COLO829 (cell line): ENCODE measurements at regions not wholly inside any gene's neighbourhood (a gene's known extent, or its start where the extent isn't known, plus 50 kb on each side); places are given as distances from the start of the nearest gene placed in this dataset.
A peak's percentile ranks its signal among the peaks of the same experiment; 100 is the strongest.

Experiments used
- DNase-seq: peaks from one replicate; pipeline ENCODE4 v3.0.0; 2012; ENCODE audit warnings: low spot score

GRCh38 chr3:146838221-146838620 is 233.1 kb upstream of the PLSCR5 start:
- no peak for DNase-seq

- no peak for DNase-seq
These were observed 229.8 kb upstream of the PLSCR5 start for GRCh38 chr3:146834917-146835316.

GRCh38 chr3:146832857-146833458 is 227.8 kb upstream of the PLSCR5 start:
- DNase-seq, result no peak

GRCh38 chr3:146831659-146832058 is 226.5 kb upstream of the PLSCR5 start:
- DNase-seq, result no peak

GRCh38 chr3:146830231-146830630 is 225.1 kb upstream of the PLSCR5 start:
- no peak for DNase-seq

- no peak for DNase-seq
These were observed 222.7 kb upstream of the PLSCR5 start for GRCh38 chr3:146827836-146828235.

- DNase-seq, result no peak
These were observed 218.5 kb upstream of the PLSCR5 start for GRCh38 chr3:146823622-146824021.

- DNase-seq, result no peak
These were observed 213.7 kb upstream of the PLSCR5 start for GRCh38 chr3:146818866-146819265.

GRCh38 chr3:146818301-146818700 is 213.2 kb upstream of the PLSCR5 start:
- no peak for DNase-seq

- DNase-seq, result peak; percentile 14
These were observed 212.6 kb upstream of the PLSCR5 start for GRCh38 chr3:146817704-146818103.

GRCh38 chr3:146814601-146815315 is 209.6 kb upstream of the PLSCR5 start:
- no peak for DNase-seq

- DNase-seq, result no peak
These were observed 208.3 kb upstream of the PLSCR5 start for GRCh38 chr3:146813496-146813895.

GRCh38 chr3:146803745-146804144 is 198.6 kb upstream of the PLSCR5 start:
- DNase-seq, result no peak

- no peak for DNase-seq
These were observed 196.3 kb upstream of the PLSCR5 start for GRCh38 chr3:146801492-146801891.

GRCh38 chr3:146800484-146800883 is 195.3 kb upstream of the PLSCR5 start:
- DNase-seq, result no peak

- no peak for DNase-seq
These were observed 190.9 kb upstream of the PLSCR5 start for GRCh38 chr3:146796078-146796477.

- no peak for DNase-seq
These were observed 178.3 kb upstream of the PLSCR5 start for GRCh38 chr3:146783446-146783845.

GRCh38 chr3:146781606-146782005 is 176.5 kb upstream of the PLSCR5 start:
- no peak for DNase-seq

- DNase-seq, result no peak
These were observed 175.9 kb upstream of the PLSCR5 start for GRCh38 chr3:146781059-146781458.

GRCh38 chr3:146780251-146780650 is 175.1 kb upstream of the PLSCR5 start:
- no peak for DNase-seq

- DNase-seq, result no peak
These were observed 172.8 kb upstream of the PLSCR5 start for GRCh38 chr3:146777941-146778340.

- no peak for DNase-seq
These were observed 167.1 kb upstream of the PLSCR5 start for GRCh38 chr3:146772211-146772743.

GRCh38 chr3:146770881-146771280 is 165.7 kb upstream of the PLSCR5 start:
- DNase-seq, result no peak

- DNase-seq, result no peak
These were observed 165.2 kb upstream of the PLSCR5 start for GRCh38 chr3:146770301-146770700.
